HG03565 (cell line): ENCODE measurements at regions not wholly inside any gene's neighbourhood (a gene's known extent, or its start where the extent isn't known, plus 50 kb on each side); places are given as distances from the start of the nearest gene placed in this dataset.

Source experiments
- ATAC-seq: cut with Tn5 transposase; IDR thresholded peaks from one replicate; pipeline ENCODE4 v1.9.1; 2021; ENCODE audit warnings: mild to moderate bottlenecking, moderate library complexity; ENCODE audit not compliant: unreplicated experiment

DNA sequence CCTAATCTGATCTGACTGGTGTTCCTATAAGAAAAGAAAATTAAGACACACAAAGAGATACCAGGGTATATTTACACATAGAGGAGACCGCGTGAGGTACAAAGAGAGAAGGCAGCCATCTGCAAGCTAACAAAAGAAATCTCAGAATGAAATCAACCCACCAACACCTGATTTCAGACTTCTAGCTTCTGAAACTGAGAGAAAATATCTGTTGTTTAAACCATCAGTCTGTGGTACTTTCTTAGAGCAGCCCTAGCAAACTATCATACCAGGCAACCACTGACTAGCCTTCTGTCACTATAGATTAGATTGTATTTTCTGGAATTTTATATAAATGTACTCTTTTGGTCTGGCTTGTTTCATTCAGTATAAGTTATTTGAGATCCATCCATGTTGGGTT is 779.3 kb upstream of the ACO1 start:
- no peak for ATAC-seq

DNA sequence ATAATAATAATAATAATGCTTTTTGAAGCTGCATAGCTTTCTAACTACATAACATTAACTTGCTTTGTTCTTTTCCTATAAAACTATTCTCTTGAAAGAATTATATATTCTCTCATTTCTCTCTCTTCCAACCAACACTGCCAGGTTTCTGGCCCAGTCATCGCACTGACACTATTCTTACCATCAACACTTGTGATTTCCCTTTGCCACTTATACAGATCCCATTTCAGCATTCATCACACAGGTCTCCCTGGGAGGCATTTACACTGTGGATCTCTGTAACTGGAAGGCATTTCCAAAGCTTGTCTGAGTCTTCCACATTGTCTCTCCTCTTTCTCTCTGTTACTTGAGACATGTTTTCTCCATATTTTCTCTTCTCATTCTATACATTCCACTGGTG is 777.8 kb upstream of the ACO1 start:
- ATAC-seq: no peak

DNA sequence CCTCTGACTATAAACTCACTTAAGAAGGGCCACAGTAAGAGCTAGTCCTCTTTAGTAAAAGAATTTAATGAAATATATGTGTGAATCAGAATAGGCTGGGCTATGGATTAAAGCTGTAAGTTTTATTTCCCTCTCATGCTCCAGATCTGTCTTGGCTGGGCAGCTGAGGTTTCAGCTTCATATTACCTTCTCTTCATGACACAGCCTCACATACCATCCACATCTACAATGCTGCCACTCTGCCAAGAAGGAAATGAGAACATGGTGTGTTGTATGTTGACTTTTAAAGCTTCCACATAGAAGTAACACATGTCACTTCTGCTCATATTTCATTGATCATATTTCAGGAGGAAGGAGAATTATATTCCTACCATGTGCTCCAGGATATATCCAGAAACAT is 776.0 kb upstream of the ACO1 start:
- ATAC-seq: no peak

DNA sequence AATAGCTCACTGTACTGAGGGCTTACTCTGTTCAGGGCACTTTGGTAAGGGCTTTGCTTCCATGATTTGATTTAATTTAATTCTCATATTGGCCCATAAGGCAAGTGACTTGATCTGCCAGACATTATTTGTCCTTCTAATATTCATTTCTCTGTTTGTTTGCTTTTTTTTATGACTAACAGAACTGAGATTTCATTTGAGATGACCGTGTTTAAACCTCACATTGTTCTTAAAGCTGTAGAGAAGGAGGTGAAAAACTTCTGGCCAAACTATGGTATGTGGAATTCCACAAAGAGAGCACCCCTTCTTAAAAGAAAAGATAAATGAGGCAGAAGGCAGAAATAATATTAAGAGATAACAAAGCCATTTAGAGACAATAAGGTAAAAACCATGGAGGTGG is 775.6 kb upstream of the ACO1 start:
- ATAC-seq: no peak

DNA sequence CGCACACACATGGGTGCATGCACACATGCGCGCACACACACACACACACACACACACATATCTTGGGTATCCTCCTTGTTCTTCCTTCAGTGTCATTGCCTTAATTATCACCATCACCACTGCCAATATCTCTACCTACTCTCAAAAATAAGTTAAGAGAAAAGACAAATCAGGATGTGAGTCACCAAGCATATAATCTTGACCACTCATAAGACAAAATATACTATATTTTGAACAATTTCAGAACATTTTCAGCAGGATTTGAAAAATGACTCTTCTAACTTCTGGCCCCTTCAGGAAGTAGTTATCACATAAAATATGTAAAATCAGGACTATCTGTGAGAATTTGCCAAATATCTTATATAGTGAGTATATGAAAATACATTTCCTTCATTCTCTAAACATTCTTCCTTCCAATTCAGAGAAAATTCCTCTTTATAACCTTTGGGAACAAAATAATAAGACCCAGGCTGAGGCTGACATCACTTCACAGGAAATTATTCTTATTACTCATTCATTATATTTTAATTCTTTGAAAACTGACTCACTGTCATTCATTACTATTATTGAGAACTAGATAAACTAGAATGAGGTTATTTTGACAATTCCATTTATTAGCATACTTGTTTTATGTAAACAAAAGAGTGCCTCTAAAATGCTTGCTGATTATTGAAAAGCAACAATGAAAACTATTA is 772.0 kb upstream of the ACO1 start:
- ATAC-seq: no peak

DNA sequence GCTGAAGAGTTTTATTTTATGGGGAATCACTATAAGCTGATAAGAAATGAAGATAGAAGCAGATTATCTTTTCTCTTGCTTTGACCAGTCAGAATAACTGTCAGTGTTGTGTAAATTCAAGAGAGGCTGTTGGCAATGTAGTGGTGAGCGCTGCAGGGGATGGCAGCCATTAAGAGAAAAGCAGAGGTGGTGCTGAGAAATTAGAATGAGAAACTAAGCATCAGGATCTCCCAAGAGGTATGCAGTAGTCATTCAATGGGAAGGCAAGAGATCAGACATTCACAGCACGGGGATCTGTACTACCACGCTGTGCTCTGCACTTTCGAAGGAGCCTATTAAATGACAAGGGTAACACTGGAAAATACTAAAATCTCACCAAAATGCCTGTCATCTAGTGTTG is 768.5 kb upstream of the ACO1 start:
- ATAC-seq: no peak

DNA sequence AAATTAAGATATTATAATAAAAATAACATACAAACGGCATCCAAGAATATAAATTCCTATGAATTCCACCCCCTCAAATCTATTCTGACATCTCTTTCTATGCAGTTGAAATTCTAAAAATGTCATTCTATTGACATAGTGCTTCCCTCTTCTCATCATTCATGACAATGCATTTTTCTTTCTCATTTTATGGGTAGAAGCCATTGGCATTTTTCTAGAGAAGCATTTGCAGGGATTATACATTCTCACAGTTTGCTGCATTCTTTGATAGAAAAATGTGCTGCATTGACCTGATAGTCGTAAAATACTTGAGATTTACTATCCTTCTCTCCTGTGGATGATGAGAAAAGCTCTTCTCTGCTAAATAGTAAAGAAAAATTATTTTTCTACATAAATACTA is 760.9 kb upstream of the ACO1 start:
- ATAC-seq: no peak

DNA sequence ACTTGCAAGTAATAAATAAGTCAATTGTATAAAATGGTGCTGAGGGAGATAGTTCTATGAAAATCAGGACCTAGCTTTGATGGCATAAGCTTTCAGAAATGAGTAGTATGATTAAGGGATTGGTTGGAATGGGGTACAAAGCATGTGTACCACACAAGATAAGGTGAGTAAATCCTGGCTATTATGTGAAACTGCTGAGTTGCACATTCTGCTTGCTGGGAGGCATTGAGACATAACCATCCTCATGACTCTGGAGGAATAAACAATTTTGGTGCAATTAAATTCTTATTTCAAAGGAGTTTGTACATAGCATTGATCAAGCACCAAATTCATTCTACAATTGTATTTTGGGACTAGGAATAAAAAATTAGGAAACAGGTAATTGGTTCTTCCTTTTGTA is 755.2 kb upstream of the ACO1 start:
- no peak for ATAC-seq

DNA sequence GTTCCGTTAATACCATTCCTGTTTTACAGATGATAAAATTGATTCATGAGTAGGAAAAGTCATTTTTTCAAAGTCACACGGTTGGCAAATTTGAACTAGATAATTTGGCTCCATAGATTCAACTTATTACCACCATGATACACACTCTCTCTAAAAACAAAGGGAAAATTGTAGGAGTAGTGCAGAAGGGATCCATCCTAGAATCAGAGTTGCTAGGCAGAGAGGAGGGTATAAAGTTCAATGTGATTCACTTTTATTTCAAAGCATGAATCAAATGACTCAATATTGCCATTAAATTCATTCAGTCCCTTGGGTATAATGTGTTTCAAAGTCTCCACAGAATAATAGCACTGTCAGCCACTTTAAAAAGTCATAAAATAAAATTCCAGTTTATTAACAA is 747.2 kb upstream of the ACO1 start:
- ATAC-seq: no peak

DNA sequence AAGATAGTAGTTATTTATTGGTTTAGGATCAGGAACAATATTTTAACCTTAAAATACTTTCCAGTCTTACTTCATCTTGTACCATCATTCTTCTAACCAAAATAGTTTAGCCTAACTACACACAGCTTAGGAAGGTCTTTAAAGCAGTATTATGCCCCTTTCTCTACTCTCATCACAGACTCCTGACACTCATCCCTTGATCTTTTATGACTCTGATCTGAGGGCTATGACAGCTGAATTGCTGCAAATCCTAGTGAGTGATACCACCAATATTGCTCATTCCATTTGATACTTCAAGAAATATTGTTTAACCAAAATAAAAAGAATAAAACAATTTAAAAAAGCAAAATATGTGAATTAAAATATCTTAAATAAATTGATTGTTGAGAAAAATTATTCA is 746.6 kb upstream of the ACO1 start:
- no peak for ATAC-seq

DNA sequence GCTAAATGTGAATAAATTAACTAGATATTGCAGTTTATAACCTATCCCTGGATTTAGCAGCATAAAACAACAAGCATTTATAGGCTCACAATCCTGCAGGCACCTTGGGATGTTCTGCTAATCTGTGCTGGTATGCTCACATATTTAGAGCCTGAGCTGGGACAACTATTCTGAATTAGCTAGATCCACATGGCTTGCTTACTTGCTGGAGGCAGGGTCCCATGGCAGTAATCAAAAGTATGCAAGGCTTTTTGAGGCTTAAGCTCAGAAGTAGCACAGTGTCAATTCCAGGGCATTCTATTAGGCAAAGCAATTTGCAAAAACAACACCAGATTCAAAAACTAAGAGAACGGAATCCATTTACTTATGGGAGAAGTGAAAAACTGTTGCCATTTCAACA is 745.0 kb upstream of the ACO1 start:
- no peak for ATAC-seq

DNA sequence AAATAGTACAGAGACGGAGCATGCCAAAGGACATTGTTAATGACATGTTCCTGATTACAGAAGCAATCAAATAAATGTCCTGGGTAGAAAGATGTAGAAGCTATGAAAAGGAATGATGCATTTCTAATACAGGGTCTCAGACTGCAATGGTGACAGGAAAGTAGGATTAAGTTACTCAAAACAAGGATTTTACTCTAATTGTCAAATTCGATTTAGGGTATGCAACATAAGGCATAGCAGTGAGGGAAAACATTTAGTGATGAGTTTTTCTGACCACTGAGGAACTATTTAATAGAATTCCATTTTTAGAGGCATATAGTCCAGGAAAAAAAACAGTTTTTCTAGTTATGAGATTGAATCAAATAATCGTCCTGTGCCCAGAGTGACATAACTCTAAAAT is 715.1 kb upstream of the ACO1 start:
- ATAC-seq: no peak

DNA sequence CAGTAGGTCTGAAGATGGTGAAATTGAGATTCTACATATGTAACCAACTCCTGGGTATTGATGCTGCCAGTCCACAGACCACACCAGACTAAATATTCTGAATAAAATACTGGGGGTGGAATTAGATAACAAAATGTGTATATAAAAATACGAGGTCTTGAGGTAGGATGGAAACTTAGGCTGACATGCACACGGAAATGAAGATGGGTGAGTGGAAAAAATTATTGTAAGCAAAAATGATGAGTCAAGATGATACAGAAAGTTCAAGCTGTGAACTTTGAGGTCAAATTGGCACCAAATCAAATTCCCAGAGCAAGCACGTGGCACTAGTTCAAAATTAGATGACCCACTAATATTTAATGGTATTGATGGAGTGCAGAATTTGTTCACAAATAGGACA is 713.4 kb upstream of the ACO1 start:
- no peak for ATAC-seq

DNA sequence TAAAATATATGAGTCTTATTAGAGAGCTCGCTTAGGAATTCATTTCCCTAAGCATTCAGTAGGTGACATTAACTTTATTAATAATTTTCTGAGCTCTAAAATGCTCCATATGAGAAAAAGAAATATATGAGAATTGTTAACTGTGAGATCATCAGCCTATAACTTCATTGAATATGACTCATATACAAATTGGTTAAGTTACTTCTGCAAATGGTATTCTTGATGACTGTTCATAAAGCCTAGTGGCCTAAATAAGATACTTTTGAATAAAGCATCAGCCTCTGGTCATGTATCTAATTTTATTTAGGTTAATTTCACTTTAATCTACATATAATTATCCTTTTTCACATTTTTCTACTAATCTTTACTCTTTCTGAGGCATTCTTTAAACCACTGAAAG is 710.2 kb upstream of the ACO1 start:
- no peak for ATAC-seq

DNA sequence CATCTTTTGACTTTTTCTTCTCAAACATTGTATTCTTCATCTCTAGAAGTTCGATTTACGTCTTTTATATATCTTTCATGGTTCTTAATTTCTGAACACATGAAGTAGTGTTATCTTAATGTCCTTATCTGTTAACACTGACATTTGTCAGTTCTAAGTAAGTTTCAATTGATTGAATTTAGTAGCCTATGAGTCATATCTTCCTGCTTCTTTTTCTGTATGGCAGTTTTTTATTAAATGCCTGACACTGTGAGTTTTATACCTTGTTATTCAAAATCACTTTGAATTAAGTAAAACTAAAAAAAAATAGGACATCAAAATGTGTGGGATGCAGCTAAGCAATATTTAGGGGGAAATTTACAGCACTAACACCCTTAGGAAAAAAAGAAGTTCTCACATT is 707.0 kb upstream of the ACO1 start:
- ATAC-seq: no peak

DNA sequence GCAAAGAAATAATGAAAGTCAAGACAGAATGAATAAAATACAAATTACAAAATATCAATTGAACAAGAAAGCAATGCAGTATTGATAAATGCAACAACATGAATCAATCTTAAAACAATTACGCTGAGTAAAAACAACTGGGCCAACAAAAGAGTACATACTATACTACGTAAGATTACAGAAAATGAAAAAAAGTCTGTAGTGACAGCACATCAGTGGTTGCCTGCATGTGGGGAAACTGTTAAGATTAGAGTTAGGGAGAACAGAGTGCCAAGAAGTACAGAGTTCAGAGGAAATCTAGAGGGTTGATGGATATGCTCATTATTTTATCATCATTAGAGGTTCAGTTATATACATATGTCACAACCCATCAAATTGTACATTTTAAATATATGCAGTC is 706.6 kb upstream of the ACO1 start:
- ATAC-seq: no peak

DNA sequence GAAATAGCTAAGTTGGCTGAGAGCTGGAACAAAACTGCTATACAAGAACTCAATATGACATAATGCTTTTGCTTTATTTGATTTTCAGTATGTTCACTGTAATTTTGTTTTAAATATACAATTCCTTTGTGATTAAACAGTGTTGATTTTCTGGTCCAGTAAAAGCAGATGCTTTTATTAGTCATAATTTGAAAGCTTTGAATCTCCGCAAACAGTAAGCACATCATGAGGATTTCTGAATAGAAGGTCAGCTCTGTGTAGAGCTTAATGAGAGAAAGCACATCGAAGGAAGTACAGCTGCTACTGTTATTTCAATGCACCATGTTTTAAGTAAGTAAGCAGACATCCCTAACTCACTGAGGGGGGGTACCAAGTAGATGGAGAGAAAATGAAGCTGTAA is 701.3 kb upstream of the ACO1 start:
- no peak for ATAC-seq

DNA sequence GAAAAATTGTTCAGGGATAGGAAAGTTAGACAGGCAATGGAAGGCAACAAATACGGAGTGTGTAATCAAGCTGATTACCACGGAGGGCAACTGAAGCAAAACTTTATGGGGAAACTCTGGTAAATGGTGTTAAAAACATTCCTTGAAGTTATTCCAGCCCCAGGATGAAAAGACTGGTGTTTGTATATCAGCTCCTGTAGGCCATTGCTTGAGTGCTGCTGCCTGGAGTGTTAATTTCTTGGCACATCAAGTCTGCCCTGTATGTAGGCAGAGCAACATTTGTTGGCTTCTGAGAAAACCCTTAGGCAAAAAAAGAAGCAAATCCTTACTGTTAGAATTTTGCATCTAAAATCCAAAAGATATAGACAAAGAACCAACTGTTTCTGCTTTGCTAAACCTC is 686.5 kb upstream of the ACO1 start:
- no peak for ATAC-seq

DNA sequence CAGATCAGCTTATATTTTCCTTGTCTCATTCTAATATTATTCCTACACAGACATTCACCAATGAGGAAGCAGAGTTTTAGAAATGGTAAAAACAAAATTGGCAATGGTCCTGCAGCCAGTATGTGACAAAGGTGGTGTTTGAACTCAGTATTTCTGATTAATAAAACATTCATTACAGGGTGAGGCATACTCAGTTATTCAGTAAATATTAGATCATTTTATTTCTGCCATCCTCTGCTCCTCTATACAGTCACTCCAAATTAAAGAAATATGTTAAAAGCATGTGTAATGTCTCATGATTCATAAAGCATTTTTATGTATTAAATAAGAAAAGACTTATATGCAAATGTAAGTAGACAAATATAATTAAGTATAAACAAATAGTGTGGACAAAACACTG is 684.6 kb upstream of the ACO1 start:
- no peak for ATAC-seq

DNA sequence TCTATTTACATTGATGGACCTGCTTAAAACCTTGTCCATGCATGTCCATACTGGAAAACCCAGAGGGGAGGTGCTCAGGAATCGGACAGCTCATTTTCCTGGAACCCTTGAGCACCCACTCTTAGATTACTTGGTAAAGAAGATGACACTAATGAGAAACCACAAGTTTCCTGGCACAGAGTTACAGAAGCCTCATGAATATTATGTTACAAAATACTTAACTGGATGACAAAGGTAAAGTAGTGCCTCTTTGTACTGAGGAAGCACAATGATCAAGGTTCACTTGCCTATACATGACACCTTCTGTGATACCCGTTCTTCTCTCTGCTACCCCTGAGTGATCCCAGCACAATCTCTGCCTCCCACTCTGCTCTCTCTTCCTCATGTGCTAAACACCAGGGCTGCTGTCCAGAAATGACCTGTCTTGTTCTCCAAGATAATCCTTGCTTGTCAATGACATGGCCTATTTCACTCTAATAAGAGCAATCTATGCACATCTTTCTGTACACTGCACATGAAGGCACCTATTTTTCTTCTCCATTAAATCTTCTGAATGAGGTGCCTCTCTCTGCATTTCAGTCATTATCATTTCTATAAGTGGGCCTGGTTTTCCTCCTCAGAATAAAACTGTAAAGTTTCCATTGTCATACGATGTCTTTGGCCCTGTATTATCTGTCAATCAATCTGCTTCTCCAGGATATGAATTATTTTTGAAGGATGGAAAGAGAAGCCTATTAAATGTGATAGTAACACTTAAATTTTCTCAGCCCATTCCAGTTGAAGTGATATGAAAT is 684.0 kb upstream of the ACO1 start:
- no peak for ATAC-seq

DNA sequence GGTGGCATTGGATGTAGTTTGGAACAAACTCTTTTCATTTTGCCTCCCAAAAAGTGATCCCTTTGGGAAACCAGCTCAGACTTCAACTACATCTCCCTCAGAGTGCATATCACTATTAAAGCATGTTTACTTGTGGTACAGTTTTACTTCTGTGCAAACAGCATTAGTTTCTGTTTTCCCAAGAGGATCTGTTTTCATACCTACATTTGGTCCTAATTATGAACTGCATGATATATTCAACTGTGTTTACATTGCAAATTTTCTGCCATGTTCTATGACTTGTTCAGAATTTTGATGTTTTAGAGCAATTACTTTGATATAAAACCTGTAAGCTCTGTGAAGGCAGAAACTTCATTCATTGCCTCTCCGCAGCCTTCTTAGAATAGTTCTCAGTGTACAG is 681.5 kb upstream of the ACO1 start:
- ATAC-seq: no peak

DNA sequence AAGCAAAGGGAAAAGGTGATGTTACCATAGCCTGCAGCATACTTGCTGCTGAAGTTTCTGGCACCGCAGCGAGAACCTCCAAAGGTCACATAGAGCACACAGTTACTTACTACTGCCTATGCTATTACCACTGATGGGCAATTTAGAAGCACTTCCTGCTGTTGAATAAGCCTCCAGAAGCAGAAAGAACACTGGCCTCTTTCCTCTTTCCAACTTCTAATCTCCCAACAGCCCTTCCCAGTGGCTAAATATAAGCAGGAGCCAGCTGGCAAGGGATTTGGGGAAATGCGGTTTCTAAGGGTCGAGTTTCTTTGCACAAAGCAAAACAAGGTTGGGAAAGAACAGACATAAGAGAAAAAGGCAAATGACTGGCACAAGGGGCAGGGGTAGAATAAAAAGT is 669.2 kb upstream of the ACO1 start:
- ATAC-seq: no peak

DNA sequence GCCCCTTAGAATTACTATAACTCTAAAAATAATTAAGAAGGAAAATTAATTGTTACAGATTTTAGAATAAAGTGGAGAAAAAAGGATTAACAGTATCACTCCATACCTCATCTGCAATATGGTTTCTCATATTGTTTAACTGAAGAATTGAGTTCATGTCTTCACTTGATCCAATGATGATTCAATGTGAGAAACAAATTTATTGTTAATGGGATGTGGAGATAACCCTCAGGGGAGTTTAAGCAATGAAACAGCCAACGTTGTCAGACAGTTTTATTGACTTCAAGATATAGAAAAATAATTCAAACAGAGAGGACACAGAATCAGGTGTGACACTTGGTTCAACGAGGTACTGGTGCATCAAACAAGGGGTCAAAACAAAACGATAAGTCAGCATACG is 665.2 kb upstream of the ACO1 start:
- no peak for ATAC-seq
